ENCODE measurements at regions not wholly inside any gene's neighbourhood (a gene's known extent, or its start where the extent isn't known, plus 50 kb on each side); places are given as distances from the start of the nearest gene placed in this dataset.

GRCh38 chr13:72004784-72005374, 137.9 kb upstream of the DACH1 start:
- Histone ChIP-seq H3K36me3 (no peaks in the 10 kb centered on the region), H3K9me3 (no peaks in the 10 kb centered on the region), H3K4me1 (ENCODE audit: insufficient read depth) (no peaks in the 10 kb centered on the region), H3K27me3 (no peaks in the 10 kb centered on the region), H3K27ac (no peak overlapping the region), H3K4me3 (no peak overlapping the region)
- 10 to 38% (median 15%) methylated on average over 5 of the region's 5 CpGs for WGBS, 3 donors
- DNase-seq: no peak
- intact Hi-C loops (cut with DNase I): no loop called here
- TF ChIP-seq POLR2A (IDR thresholded peaks at IDR 0.05) (no peak), EP300 (IDR thresholded peaks at IDR 0.05) (no peak), CTCF (IDR thresholded peaks at IDR 0.05) (no peak)

GRCh38 chr13:72004246-72004645, 137.2 kb upstream of the DACH1 start:
- WGBS, 3 donors: 13 to 25% (median 14%) methylated on average over 3 of the region's 3 CpGs
- intact Hi-C loops (cut with DNase I): no loop called here
- H3K4me1 ChIP-seq (ENCODE audit: insufficient read depth): no peaks in the 10 kb centered on the region
- H3K9me3 ChIP-seq: no peaks in the 10 kb centered on the region
- H3K36me3 ChIP-seq: no peaks in the 10 kb centered on the region
- no peak overlapping the region for H3K27ac ChIP-seq
- no peak for DNase-seq
- H3K27me3 ChIP-seq: no peaks in the 10 kb centered on the region
- TF ChIP-seq POLR2A (IDR thresholded peaks at IDR 0.05) (no peak), CTCF (IDR thresholded peaks at IDR 0.05) (no peak)
- no peak overlapping the region for H3K4me3 ChIP-seq

GRCh38 chr13:71998223-71998622, 131.2 kb upstream of the DACH1 start:
- Histone ChIP-seq H3K36me3 (no peaks in the 10 kb centered on the region), H3K27me3 (no peaks in the 10 kb centered on the region), H3K27ac (no peak overlapping the region), H3K9me3 (no peaks in the 10 kb centered on the region), H3K4me1 (ENCODE audit: insufficient read depth) (no peaks in the 10 kb centered on the region), H3K4me3 (no peak overlapping the region)
- DNase-seq: no peak
- intact Hi-C loops (cut with DNase I): no loop called here
- TF ChIP-seq EP300 (IDR thresholded peaks at IDR 0.05) (no peak), POLR2A (IDR thresholded peaks at IDR 0.05) (no peak), CTCF (IDR thresholded peaks at IDR 0.05) (no peak)

GRCh38 chr13:71979616-71980015, 112.6 kb upstream of the DACH1 start:
- DNase-seq: no peak
- Histone ChIP-seq H3K4me3 (no peak overlapping the region), H3K27me3 (no peaks in the 10 kb centered on the region), H3K27ac (no peak overlapping the region), H3K36me3 (no peaks in the 10 kb centered on the region), H3K4me1 (ENCODE audit: insufficient read depth) (no peaks in the 10 kb centered on the region), H3K9me3 (no peaks in the 10 kb centered on the region)
- TF ChIP-seq EP300 (IDR thresholded peaks at IDR 0.05) (no peak), CTCF (IDR thresholded peaks at IDR 0.05) (no peak), POLR2A (IDR thresholded peaks at IDR 0.05) (no peak)
- 27 to 30% (median 28%) methylated on average over 3 of the region's 3 CpGs for WGBS, 3 donors
- intact Hi-C loops (cut with DNase I): no loop called here

Data from ovary (tissue), 7 donors.